Spinal cord (tissue), 9 donors: ENCODE measurements at regions not wholly inside any gene's neighbourhood (a gene's known extent, or its start where the extent isn't known, plus 50 kb on each side); places are given as distances from the start of the nearest gene placed in this dataset.
"Not testable (repeated sequence)": the region's sequence is repeated elsewhere in the genome, so short reads cannot be mapped to it uniquely, and the experiment has no call there.

Source experiments
- DNase-seq, 6 donors: peaks; one replicate each; pipeline versions ENCODE4 v3.0.0 to v3.0.0-alpha.2; 2013 to 2015; ENCODE audit warnings: low spot score in 6 of 6, low read depth in 4 of 6
- H3K27ac ChIP-seq: one replicate; pipeline ENCODE4 v1.5.1; 2013; ENCODE audit warnings: low read depth, low read length, control low read depth
- H3K27me3 ChIP-seq: one replicate; pipeline ENCODE4 v1.6.1; 2013; ENCODE audit warnings: low read length; ENCODE audit not compliant: control insufficient read depth, insufficient read depth
- H3K36me3 ChIP-seq: one replicate; pipeline ENCODE4 v1.6.1; 2013; ENCODE audit warnings: low read length; ENCODE audit not compliant: control insufficient read depth, insufficient read depth
- H3K4me1 ChIP-seq: one replicate; pipeline ENCODE4 v1.6.1; 2013; ENCODE audit warnings: low read length; ENCODE audit not compliant: control insufficient read depth, insufficient read depth
- H3K4me3 ChIP-seq: one replicate; pipeline ENCODE4 v1.5.1; 2013; ENCODE audit warnings: low read depth, low read length, control low read depth
- H3K9me3 ChIP-seq: one replicate; pipeline ENCODE4 v1.6.1; 2013; ENCODE audit warnings: low read length; ENCODE audit not compliant: control insufficient read depth, insufficient read depth
- WGBS: methylation state at CpG from one replicate; pipeline ENCODE4 v1.1.5; 2013; ENCODE audit warnings: missing lambda C conversion rate; ENCODE audit not compliant: insufficient coverage; 5-methylcytosine and 5-hydroxymethylcytosine counted together
- donor health status: healthy.

GRCh38 chr3:154829929-154830328 lies 250.2 kb upstream of the MME start:
- Histone ChIP-seq H3K9me3 (no peaks in the 10 kb centered on the region), H3K4me3 (no peak overlapping the region), H3K27me3 (no peaks in the 10 kb centered on the region), H3K4me1 (no peaks in the 10 kb centered on the region), H3K27ac (no peak overlapping the region), H3K36me3 (no peaks in the 10 kb centered on the region)
- DNase-seq: no peak
- no CpG with 5 or more reads among the region's 2 CpGs for WGBS

GRCh38 chr3:154819491-154819890 lies 260.6 kb upstream of the MME start:
- Histone ChIP-seq H3K9me3 (peaks cover 2% of the 10 kb centered on the region), H3K4me1 (no peaks in the 10 kb centered on the region), H3K36me3 (no peaks in the 10 kb centered on the region), H3K4me3 (no peak overlapping the region), H3K27ac (no peak overlapping the region), H3K27me3 (no peaks in the 10 kb centered on the region)
- no peak for DNase-seq
- WGBS: no CpG with 5 or more reads among the region's 3 CpGs

- H3K4me1 ChIP-seq: no peaks in the 10 kb centered on the region
- H3K27me3 ChIP-seq: no peaks in the 10 kb centered on the region
- H3K27ac ChIP-seq: no peak overlapping the region
- no peak for DNase-seq
- peaks cover 2% of the 10 kb centered on the region for H3K9me3 ChIP-seq
- no CpG with 5 or more reads among the region's 2 CpGs for WGBS
- no peak overlapping the region for H3K4me3 ChIP-seq
- no peaks in the 10 kb centered on the region for H3K36me3 ChIP-seq
These were observed 261.4 kb upstream of the MME start for GRCh38 chr3:154818676-154819255.

- not testable (repeated sequence) for H3K4me1 ChIP-seq, H3K27me3 ChIP-seq, H3K36me3 ChIP-seq, H3K4me3 ChIP-seq, DNase-seq, H3K9me3 ChIP-seq, H3K27ac ChIP-seq
- WGBS: 80% methylated on average over 2 of the region's 5 CpGs
These were observed 270.1 kb upstream of the MME start for GRCh38 chr3:154810017-154810416.

- Histone ChIP-seq H3K4me1 (no peaks in the 10 kb centered on the region), H3K4me3 (no peak overlapping the region), H3K36me3 (no peaks in the 10 kb centered on the region), H3K9me3 (peaks cover 3% of the 10 kb centered on the region), H3K27ac (no peak overlapping the region), H3K27me3 (no peaks in the 10 kb centered on the region)
- no peak for DNase-seq
These were observed 278.4 kb upstream of the MME start for GRCh38 chr3:154801729-154802128.

GRCh38 chr3:154799800-154800199 lies 280.3 kb upstream of the MME start:
- Histone ChIP-seq H3K4me3 (no peak overlapping the region), H3K4me1 (no peaks in the 10 kb centered on the region), H3K27ac (no peak overlapping the region), H3K9me3 (peaks cover 3% of the 10 kb centered on the region), H3K27me3 (no peaks in the 10 kb centered on the region), H3K36me3 (no peaks in the 10 kb centered on the region)
- no CpG with 5 or more reads among the region's 2 CpGs for WGBS
- no peak for DNase-seq

GRCh38 chr3:154795582-154795981 lies 284.5 kb upstream of the MME start:
- H3K27me3 ChIP-seq: no peaks in the 10 kb centered on the region
- no peak for DNase-seq
- 61% methylated on average over 2 of the region's 2 CpGs for WGBS
- H3K4me1 ChIP-seq: no peaks in the 10 kb centered on the region
- H3K9me3 ChIP-seq: no peaks in the 10 kb centered on the region
- no peak overlapping the region for H3K4me3 ChIP-seq
- no peak overlapping the region for H3K27ac ChIP-seq
- no peaks in the 10 kb centered on the region for H3K36me3 ChIP-seq

- Histone ChIP-seq H3K4me3 (no peak overlapping the region), H3K36me3 (no peaks in the 10 kb centered on the region), H3K9me3 (no peaks in the 10 kb centered on the region), H3K27ac (no peak overlapping the region), H3K4me1 (no peaks in the 10 kb centered on the region), H3K27me3 (no peaks in the 10 kb centered on the region)
- DNase-seq: no peak
These were observed 285.2 kb upstream of the MME start for GRCh38 chr3:154794814-154795445.

- Histone ChIP-seq H3K9me3 (no peaks in the 10 kb centered on the region), H3K36me3 (no peaks in the 10 kb centered on the region), H3K4me1 (no peaks in the 10 kb centered on the region), H3K4me3 (no peak overlapping the region), H3K27me3 (no peaks in the 10 kb centered on the region), H3K27ac (no peak overlapping the region)
- WGBS: no CpG with 5 or more reads among the region's 1 CpG
- DNase-seq: no peak
These were observed 285.7 kb upstream of the MME start for GRCh38 chr3:154794391-154794790.

GRCh38 chr3:154792828-154793227 lies 287.3 kb upstream of the MME start:
- no peaks in the 10 kb centered on the region for H3K27me3 ChIP-seq
- H3K4me1 ChIP-seq: no peaks in the 10 kb centered on the region
- no CpG with 5 or more reads among the region's 1 CpG for WGBS
- no peak overlapping the region for H3K27ac ChIP-seq
- no peak overlapping the region for H3K4me3 ChIP-seq
- no peak for DNase-seq
- H3K36me3 ChIP-seq: no peaks in the 10 kb centered on the region
- no peaks in the 10 kb centered on the region for H3K9me3 ChIP-seq
